CD4-positive, alpha-beta T cell (primary cell): ENCODE measurements at regions not wholly inside any gene's neighbourhood (a gene's known extent, or its start where the extent isn't known, plus 50 kb on each side); places are given as distances from the start of the nearest gene placed in this dataset.

Source experiments
- ATAC-seq: fragments of 200-7000 bp; cut with Tn5 transposase; one replicate; pipeline ENCODE4 v1.10.0; 2022; ENCODE audit warnings: mild to moderate bottlenecking; ENCODE audit not compliant: poor library complexity
- CTCF ChIA-PET: fragments of 350-600 bp; sonication (Branson Sonifier 250); formaldehyde crosslinking; loops from one replicate; lab custom pipeline; 2021; ENCODE audit warnings: antibody characterized with exemption, inconsistent platforms; lab: Charles Lee
- POLR2A ChIA-PET: fragments of 350-600 bp; sonication (Branson Sonifier 250); formaldehyde crosslinking; loops from one replicate; lab custom pipeline; 2021; ENCODE audit warnings: antibody characterized with exemption, inconsistent platforms; lab: Charles Lee
- DNase-seq, 14 experiments: peaks; one replicate each; pipeline ENCODE4 v3.0.0-alpha.2; 2013 to 2020; ENCODE audit warnings: mixed read lengths in 2 of 14
- H3K27ac ChIP-seq, 2 donors: one replicate each; pipeline versions ENCODE4 v1.5.1 to v1.7.0; 2013; ENCODE audit warnings: low read length in 2 of 2, low read depth in 1 of 2, mild to moderate bottlenecking in 1 of 2
- H3K27me3 ChIP-seq, 2 experiments: 1 replicate in 1 of 2; 2 replicates in 1 of 2; pipeline versions ENCODE4 v1.6.1 to v1.7.0; 2013; ENCODE audit warnings: low read length in 2 of 2, control low read depth in 1 of 2, mild to moderate bottlenecking in 1 of 2, moderate library complexity in 1 of 2; ENCODE audit not compliant: insufficient read depth in 2 of 2, control insufficient read depth in 1 of 2
- H3K36me3 ChIP-seq: one replicate; pipeline ENCODE4 v1.6.1; 2013; ENCODE audit warnings: low read length, control low read depth; ENCODE audit not compliant: insufficient read depth
- H3K4me1 ChIP-seq: one replicate; pipeline ENCODE4 v1.6.1; 2013; ENCODE audit warnings: low read length, control low read depth; ENCODE audit not compliant: insufficient read depth
- H3K4me3 ChIP-seq: one replicate; pipeline ENCODE4 v1.5.1; 2013; ENCODE audit warnings: mild to moderate bottlenecking, low read length, moderate library complexity
- H3K9me3 ChIP-seq, 2 experiments: 1 replicate in 1 of 2; 2 replicates in 1 of 2; pipeline versions ENCODE4 v1.6.1 to v1.7.0; 2013; ENCODE audit warnings: low read length in 2 of 2, mild to moderate bottlenecking in 2 of 2, control low read depth in 1 of 2, moderate library complexity in 1 of 2; ENCODE audit not compliant: control insufficient read depth in 1 of 2, insufficient read depth in 1 of 2
- H3K27ac Mint-ChIP-seq: one replicate; pipeline ENCODE4 v1.8.0; 2020; ENCODE audit warnings: mixed read lengths
- H3K27me3 Mint-ChIP-seq: one replicate; pipeline ENCODE4 v1.8.0; 2021; ENCODE audit warnings: mixed read lengths
- H3K36me3 Mint-ChIP-seq: one replicate; pipeline ENCODE4 v1.8.0; 2021; ENCODE audit warnings: low read depth, mixed read lengths
- H3K4me1 Mint-ChIP-seq: one replicate; pipeline ENCODE4 v1.8.0; 2021; ENCODE audit warnings: low read depth, mixed read lengths
- H3K4me3 Mint-ChIP-seq: one replicate; pipeline ENCODE4 v1.8.0; 2020; ENCODE audit warnings: mild to moderate bottlenecking, mixed read lengths
- H3K9me3 Mint-ChIP-seq: one replicate; pipeline ENCODE4 v1.8.0; 2020; ENCODE audit warnings: mixed read lengths
- CTCF ChIP-seq: fragments of 200-600 bp; IDR thresholded peaks from one replicate; pipeline ENCODE4 v1.8.0; 2022; ENCODE audit warnings: antibody characterized with exemption, mild to moderate bottlenecking
- intact Hi-C, 2 experiments: fragments of 100-400 bp; cut with DNase I in 1 of 2; cut with micrococcal nuclease in 1 of 2; formaldehyde crosslinking; loops; one replicate each; pipeline versions ENCODE4 v1.15.1 to v1.9.0; 2023 to 2025; cut with DNase I, micrococcal nuclease

- peaks cover 7% of the 10 kb centered on the region for H3K27me3 Mint-ChIP-seq
- intact Hi-C loops: no loop called here
- ChIA-PET POLR2A (no interaction called here), CTCF (no interaction called here)
- H3K9me3 Mint-ChIP-seq: no peaks in the 10 kb centered on the region
- no peaks in the 10 kb centered on the region for H3K4me1 Mint-ChIP-seq
- no peaks in the 10 kb centered on the region for H3K36me3 Mint-ChIP-seq
- DNase-seq (no peak), ATAC-seq (no peak)
- H3K27ac Mint-ChIP-seq: no peak overlapping the region
- no peak for TF ChIP-seq CTCF
- no peak overlapping the region for H3K4me3 Mint-ChIP-seq
- no peaks in the 10 kb centered on the region for H3K4me1 ChIP-seq
- no peaks in the 10 kb centered on the region for H3K9me3 ChIP-seq
- no peak overlapping the region for H3K4me3 ChIP-seq
- H3K27ac ChIP-seq: no peak overlapping the region
- peaks cover 0 to 2% of the 10 kb centered on the region in 2 experiments for H3K27me3 ChIP-seq
- H3K36me3 ChIP-seq: no peaks in the 10 kb centered on the region
Measured at GRCh38 chr6:113672491-113673149, 184.5 kb upstream of the MARCKS start.

GRCh38 chr6:113674075-113674474, 183.1 kb upstream of the MARCKS start:
- H3K27me3 ChIP-seq: peaks cover 0 to 2% of the 10 kb centered on the region in 2 experiments
- no peaks in the 10 kb centered on the region for H3K36me3 Mint-ChIP-seq
- no peak overlapping the region for H3K4me3 ChIP-seq
- H3K4me3 Mint-ChIP-seq: no peak overlapping the region
- H3K27ac ChIP-seq: no peak overlapping the region
- H3K27me3 Mint-ChIP-seq: peaks cover 7% of the 10 kb centered on the region
- no peaks in the 10 kb centered on the region for H3K9me3 Mint-ChIP-seq
- ATAC-seq: no peak
- DNase-seq: no peak
- H3K4me1 Mint-ChIP-seq: no peaks in the 10 kb centered on the region
- CTCF ChIA-PET: no interaction called here
- intact Hi-C loops: no loop called here
- no peak for TF ChIP-seq CTCF
- no peaks in the 10 kb centered on the region for H3K4me1 ChIP-seq
- no peaks in the 10 kb centered on the region for H3K36me3 ChIP-seq
- no peak overlapping the region for H3K27ac Mint-ChIP-seq
- POLR2A ChIA-PET: no interaction called here
- H3K9me3 ChIP-seq: no peaks in the 10 kb centered on the region

GRCh38 chr6:113676057-113676456, 181.1 kb upstream of the MARCKS start:
- H3K36me3 ChIP-seq: no peaks in the 10 kb centered on the region
- no peak for TF ChIP-seq CTCF
- no peaks in the 10 kb centered on the region for H3K9me3 Mint-ChIP-seq
- no peak for ATAC-seq
- intact Hi-C loops: no loop called here
- H3K36me3 Mint-ChIP-seq: no peaks in the 10 kb centered on the region
- no peak for DNase-seq
- H3K27ac ChIP-seq: no peak overlapping the region
- no peaks in the 10 kb centered on the region for H3K9me3 ChIP-seq
- H3K4me1 Mint-ChIP-seq: no peaks in the 10 kb centered on the region
- CTCF ChIA-PET: no interaction called here
- H3K27ac Mint-ChIP-seq: no peak overlapping the region
- H3K27me3 Mint-ChIP-seq: peaks cover 7% of the 10 kb centered on the region
- H3K4me3 ChIP-seq: no peak overlapping the region
- peaks cover 0 to 2% of the 10 kb centered on the region in 2 experiments for H3K27me3 ChIP-seq
- POLR2A ChIA-PET: no interaction called here
- no peak overlapping the region for H3K4me3 Mint-ChIP-seq
- no peaks in the 10 kb centered on the region for H3K4me1 ChIP-seq
